BJ (cell line): ENCODE measurements at regions not wholly inside any gene's neighbourhood (a gene's known extent, or its start where the extent isn't known, plus 50 kb on each side); places are given as distances from the start of the nearest gene placed in this dataset.

Experiments used
- CTCF ChIA-PET: fragments of 350-600 bp; formaldehyde crosslinking; extraction: SDS; loops from one replicate; lab custom pipeline; 2021; ENCODE audit warnings: antibody characterized with exemption, inconsistent platforms; lab: Yijun Ruan, JAX
- POLR2A ChIA-PET: fragments of 300-600 bp; sonication (Branson Sonifier 250); formaldehyde crosslinking; extraction: SDS; loops from one replicate; lab custom pipeline; 2021; ENCODE audit warnings: antibody characterized with exemption; lab: Charles Lee
- DNase-seq: peaks from one replicate; pipeline ENCODE4 v3.0.0-alpha.2; 2011; ENCODE audit warnings: low read depth
- H3K27me3 ChIP-seq: 2 replicates; pipeline ENCODE4 v1.6.0; 2011; ENCODE audit warnings: low read length; ENCODE audit not compliant: control insufficient read depth, insufficient read depth
- H3K36me3 ChIP-seq: 2 replicates; pipeline ENCODE4 v1.5.1; 2011; ENCODE audit warnings: low read length; ENCODE audit not compliant: control insufficient read depth, insufficient read depth
- H3K4me3 ChIP-seq: 2 replicates; pipeline ENCODE4 v1.5.1; 2011; ENCODE audit warnings: low read depth, mild to moderate bottlenecking, control low read depth, low read length
- TF ChIP-seq, protein P1 (sequence below): IDR thresholded peaks from 2 replicates; pipeline ENCODE4 v1.5.1; 2011; ENCODE audit warnings: low read depth, mild to moderate bottlenecking, control low read depth, inconsistent platforms, low read length, moderate library complexity; ENCODE audit not compliant: insufficient read depth

DNA sequence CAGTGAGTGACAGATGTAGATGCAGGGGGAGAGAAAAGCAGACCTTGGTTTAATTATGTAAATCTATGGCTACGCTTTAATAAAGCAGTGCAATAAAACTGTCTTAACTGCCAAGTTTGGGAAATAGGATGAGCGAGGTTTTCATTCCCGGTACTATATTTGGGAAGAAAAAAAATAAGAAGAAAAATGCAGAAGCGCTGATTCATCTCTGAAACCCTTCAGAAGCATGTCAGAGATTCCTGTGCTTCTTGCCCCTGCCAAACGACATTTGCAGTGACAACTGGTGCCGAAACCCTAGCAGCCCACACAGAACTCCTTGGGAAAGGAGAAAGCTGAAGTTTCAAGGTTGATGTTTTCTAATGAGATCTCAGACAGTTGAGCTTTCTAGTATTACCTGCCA lies 380.7 kb downstream of the REEP3 start:
- DNase-seq, result no peak
- Histone ChIP-seq H3K4me3 (no peak overlapping the region), H3K27me3 (no peaks in the 10 kb centered on the region), H3K36me3 (no peaks in the 10 kb centered on the region)
- CTCF ChIA-PET, result no interaction called here
- POLR2A ChIA-PET, result no interaction called here
- TF ChIP-seq, protein P1, sequence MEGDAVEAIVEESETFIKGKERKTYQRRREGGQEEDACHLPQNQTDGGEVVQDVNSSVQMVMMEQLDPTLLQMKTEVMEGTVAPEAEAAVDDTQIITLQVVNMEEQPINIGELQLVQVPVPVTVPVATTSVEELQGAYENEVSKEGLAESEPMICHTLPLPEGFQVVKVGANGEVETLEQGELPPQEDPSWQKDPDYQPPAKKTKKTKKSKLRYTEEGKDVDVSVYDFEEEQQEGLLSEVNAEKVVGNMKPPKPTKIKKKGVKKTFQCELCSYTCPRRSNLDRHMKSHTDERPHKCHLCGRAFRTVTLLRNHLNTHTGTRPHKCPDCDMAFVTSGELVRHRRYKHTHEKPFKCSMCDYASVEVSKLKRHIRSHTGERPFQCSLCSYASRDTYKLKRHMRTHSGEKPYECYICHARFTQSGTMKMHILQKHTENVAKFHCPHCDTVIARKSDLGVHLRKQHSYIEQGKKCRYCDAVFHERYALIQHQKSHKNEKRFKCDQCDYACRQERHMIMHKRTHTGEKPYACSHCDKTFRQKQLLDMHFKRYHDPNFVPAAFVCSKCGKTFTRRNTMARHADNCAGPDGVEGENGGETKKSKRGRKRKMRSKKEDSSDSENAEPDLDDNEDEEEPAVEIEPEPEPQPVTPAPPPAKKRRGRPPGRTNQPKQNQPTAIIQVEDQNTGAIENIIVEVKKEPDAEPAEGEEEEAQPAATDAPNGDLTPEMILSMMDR, result no peak

DNA sequence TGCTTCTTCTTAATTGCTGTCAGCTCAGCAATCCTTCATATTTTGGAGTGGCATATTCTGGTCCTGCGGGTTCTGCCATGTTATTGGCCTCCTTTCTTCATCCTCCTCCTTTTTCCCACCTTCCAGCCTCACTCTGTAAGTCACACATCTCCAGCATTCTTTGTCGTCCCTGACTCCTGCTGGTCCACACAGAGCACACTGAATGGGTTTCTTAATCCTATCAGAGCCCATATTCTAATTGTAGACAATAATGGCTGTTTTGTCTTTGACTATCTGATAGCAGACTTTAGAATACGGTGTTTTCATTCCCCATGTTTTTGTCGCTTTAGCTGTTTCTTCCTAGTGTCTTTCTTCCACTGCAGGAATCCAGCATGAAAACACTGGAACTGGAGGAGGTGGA lies 389.6 kb downstream of the REEP3 start:
- Histone ChIP-seq H3K4me3 (no peak overlapping the region), H3K36me3 (no peaks in the 10 kb centered on the region), H3K27me3 (no peaks in the 10 kb centered on the region)
- DNase-seq, result no peak
- TF ChIP-seq, protein P1, result no peak
- ChIA-PET CTCF (no interaction called here), POLR2A (no interaction called here)

DNA sequence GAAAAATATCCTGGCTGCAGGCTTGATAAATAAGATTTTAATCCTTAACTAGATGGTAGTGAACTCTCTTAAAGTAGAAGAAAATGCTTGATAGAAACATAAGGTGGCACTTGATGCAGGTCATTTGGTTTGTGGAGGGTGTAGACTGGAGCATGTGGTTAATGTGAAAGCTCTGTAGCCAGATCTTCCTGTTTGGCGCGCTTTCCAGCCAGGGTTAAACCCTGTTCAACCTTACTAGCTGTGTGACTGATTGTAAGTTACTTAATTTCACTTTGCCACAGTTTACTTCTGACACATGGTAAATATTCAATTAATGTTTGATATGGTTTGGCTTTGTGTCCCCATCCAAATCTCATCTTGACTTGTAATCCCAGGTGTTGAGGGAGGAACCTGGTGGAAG lies 394.0 kb downstream of the REEP3 start:
- CTCF ChIA-PET, result interaction anchor here (1.5 kb wide), 1 partner anchor 49 kb away, joined by 3 read pairs; no protein-coding TSS in a partner anchor
- H3K27me3 ChIP-seq, result no peaks in the 10 kb centered on the region
- H3K4me3 ChIP-seq, result no peak overlapping the region
- POLR2A ChIA-PET, result no interaction called here
- H3K36me3 ChIP-seq, result no peaks in the 10 kb centered on the region
- DNase-seq, result no peak
- TF ChIP-seq, protein P1, result no peak

DNA sequence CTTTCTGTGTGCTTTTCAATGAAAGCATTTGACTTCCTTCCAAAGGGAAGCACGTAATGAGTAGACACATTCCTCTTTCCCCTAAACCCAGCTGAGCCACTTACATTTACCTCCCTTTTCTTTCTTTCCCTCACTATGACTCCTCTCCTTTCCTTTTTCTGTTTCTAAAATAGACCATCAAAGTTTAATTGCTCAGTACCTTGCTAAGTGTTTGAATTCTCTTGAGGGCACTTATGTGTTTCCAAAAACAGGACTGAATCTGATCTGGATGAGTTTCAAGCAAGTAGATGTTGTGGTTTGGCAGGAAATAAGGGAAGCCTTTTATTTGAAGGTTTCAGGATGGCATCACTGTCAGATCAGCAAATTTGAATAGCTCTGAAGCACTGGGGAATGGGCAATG lies 396.2 kb downstream of the REEP3 start:
- CTCF ChIA-PET, result no interaction called here
- TF ChIP-seq, protein P1, result no peak
- no peak overlapping the region for H3K4me3 ChIP-seq
- no peak for DNase-seq
- H3K27me3 ChIP-seq, result no peaks in the 10 kb centered on the region
- POLR2A ChIA-PET, result no interaction called here
- no peaks in the 10 kb centered on the region for H3K36me3 ChIP-seq

DNA sequence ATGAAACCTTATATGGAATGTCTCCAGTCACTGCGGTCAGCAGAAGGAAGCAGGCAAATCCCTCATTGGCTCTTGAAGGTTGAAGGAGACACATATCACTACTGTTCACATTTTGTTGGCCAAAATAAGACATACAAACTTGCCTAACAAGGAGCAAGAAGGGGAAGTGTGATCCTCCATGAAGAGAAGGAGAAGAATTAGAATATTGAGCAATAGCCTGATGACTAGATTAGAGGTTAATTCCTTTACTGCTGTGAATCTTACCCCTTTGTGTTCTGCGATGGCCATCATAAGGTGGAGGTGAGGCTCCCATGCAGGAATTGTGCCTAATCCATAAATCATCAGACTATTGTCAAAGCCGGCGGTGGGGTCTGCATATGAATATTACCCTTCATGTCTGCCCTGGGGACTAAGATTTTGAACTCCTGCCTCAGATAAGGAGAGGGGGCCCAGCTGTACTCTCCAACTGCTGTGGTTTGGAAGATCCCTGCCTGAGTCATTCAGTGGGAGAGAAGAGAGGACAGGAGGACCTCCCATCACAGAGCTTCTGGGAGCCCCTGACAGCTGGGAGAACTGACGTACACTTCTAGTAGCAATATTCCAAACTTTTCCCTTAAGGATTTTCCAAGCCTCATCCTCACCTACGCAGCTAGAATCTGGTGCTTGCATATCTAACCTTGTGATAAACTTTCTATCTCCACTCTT lies 398.5 kb downstream of the REEP3 start:
- ChIA-PET POLR2A (no interaction called here), CTCF (no interaction called here)
- DNase-seq, result no peak
- no peak overlapping the region for H3K4me3 ChIP-seq
- no peaks in the 10 kb centered on the region for H3K36me3 ChIP-seq
- TF ChIP-seq, protein P1, result no peak
- no peaks in the 10 kb centered on the region for H3K27me3 ChIP-seq
